ENCODE measurements at regions not wholly inside any gene's neighbourhood (a gene's known extent, or its start where the extent isn't known, plus 50 kb on each side); places are given as distances from the start of the nearest gene placed in this dataset.

DNA sequence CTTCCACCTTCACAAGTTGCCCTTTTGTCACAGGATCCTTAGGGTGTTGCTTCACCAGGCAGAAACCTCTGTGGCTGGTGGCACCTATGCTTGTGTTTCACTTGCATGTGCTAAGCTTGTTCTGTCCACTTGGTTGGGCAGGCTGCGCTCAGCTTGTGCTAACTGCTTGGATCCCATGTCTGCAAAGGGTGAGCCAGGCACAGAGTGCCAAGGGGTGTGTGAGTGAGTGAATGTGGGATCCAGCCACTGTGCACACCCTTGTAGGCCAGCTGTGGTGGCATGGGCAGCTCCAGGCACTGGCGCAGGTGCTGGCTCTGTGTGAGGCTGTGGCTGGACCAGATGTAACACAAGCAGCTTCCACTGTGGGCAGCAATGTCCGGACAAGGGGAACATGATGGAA, 728.7 kb upstream of the ROBO1 start:
- TF ChIP-seq EZH2 (IDR thresholded peaks at IDR 0.05; ENCODE audit: insufficient read depth, poor library complexity, severe bottlenecking) (no peak), EZH2phosphoT487 (IDR thresholded peaks at IDR 0.05; ENCODE audit: insufficient read depth, low read depth) (no peak)
